WI38 (cell line): ENCODE measurements at regions not wholly inside any gene's neighbourhood (a gene's known extent, or its start where the extent isn't known, plus 50 kb on each side); places are given as distances from the start of the nearest gene placed in this dataset.

Experiments
- H3K4me3 ChIP-seq: 2 replicates; pipeline ENCODE4 v1.5.1; 2011; ENCODE audit warnings: low read depth, mild to moderate bottlenecking, control low read depth, low read length
- CTCF ChIP-seq: IDR thresholded peaks from 2 replicates; pipeline ENCODE4 v1.5.1; 2012; ENCODE audit warnings: low read depth, mild to moderate bottlenecking, control low read depth, low read length

- no peak for TF ChIP-seq CTCF
Observed at GRCh38 chr18:41449612-41450011, 505.4 kb upstream of the PIK3C3 start.

GRCh38 chr18:41444943-41445342 is 510.1 kb upstream of the PIK3C3 start:
- TF ChIP-seq CTCF, result no peak
- H3K4me3 ChIP-seq, result no peak overlapping the region

More at GRCh38 chr18:41449612-41450011, 505.4 kb upstream of the PIK3C3 start:
- no peak overlapping the region for H3K4me3 ChIP-seq

- H3K4me3 ChIP-seq, result no peak overlapping the region
- no peak for TF ChIP-seq CTCF
Observed at GRCh38 chr18:41436772-41437171, 518.3 kb upstream of the PIK3C3 start.

GRCh38 chr18:41418598-41418997 is 536.4 kb upstream of the PIK3C3 start:
- H3K4me3 ChIP-seq, result no peak overlapping the region
- TF ChIP-seq CTCF, result no peak

GRCh38 chr18:41416044-41416443 is 539.0 kb upstream of the PIK3C3 start:
- H3K4me3 ChIP-seq, result no peak overlapping the region
- no peak for TF ChIP-seq CTCF

GRCh38 chr18:41410006-41410405 is 545.0 kb upstream of the PIK3C3 start:
- no peak for TF ChIP-seq CTCF
- H3K4me3 ChIP-seq, result no peak overlapping the region

GRCh38 chr18:41406834-41407233 is 548.2 kb upstream of the PIK3C3 start:
- H3K4me3 ChIP-seq, result no peak overlapping the region
- TF ChIP-seq CTCF, result no peak
